ENCODE measurements at regions not wholly inside any gene's neighbourhood (a gene's known extent, or its start where the extent isn't known, plus 50 kb on each side); places are given as distances from the start of the nearest gene placed in this dataset.

DNA sequence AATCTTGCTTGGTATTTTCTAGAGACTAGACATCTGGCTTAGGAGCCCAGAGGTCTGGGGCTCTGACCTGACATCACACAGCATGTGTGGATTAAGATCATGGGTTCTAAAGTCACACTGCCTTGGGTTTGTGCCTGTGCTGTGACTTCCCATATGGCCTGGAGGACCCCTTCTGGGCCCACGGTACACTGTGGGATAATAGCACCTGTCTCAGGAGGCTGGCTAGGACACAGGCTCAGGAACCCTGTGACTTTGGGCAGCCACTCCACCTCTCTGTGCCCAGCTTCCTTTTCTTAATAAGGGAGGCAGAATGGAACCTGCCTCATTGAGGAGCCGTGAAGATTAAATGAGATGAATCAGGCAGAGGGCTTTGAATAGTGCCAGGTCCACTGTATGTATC lies 99.2 kb upstream of the B3GAT1 start:
- POLR2A ChIA-PET: no interaction called here
- Histone ChIP-seq H3K36me3 (ENCODE audit: control insufficient read depth in 1 of 2, insufficient read depth in 2 of 2, low read length in 2 of 2) (no peaks in the 10 kb centered on the region), H3K9me3 (ENCODE audit: control insufficient read depth in 1 of 2, insufficient read depth in 1 of 2, low read depth in 1 of 2, low read length in 2 of 2) (no peaks in the 10 kb centered on the region), H3K4me1 (ENCODE audit: control insufficient read depth in 1 of 2, insufficient read depth in 2 of 2, low read length in 2 of 2) (no peaks in the 10 kb centered on the region), H3K4me2 (ENCODE audit: low read length) (no peak overlapping the region), H3K9ac (ENCODE audit: low read length) (no peak overlapping the region), H3K27ac (ENCODE audit: low read depth, low read length) (no peak overlapping the region), H3K9me2 (ENCODE audit: insufficient read depth) (no peaks in the 10 kb centered on the region), H3K79me2 (ENCODE audit: insufficient read depth, low read length) (no peaks in the 10 kb centered on the region), H4K20me1 (ENCODE audit: insufficient read depth) (no peaks in the 10 kb centered on the region), H3K4me3 (replicated peaks in 1 of 2; ENCODE audit: low read depth in 1 of 2, low read length in 2 of 2) (no peak overlapping the region), H2AFZ (ENCODE audit: low read depth, low read length, poor library complexity, severe bottlenecking) (no peak overlapping the region), H3K27me3 (ENCODE audit: insufficient read depth, low read length) (peaks cover 24% of the 10 kb centered on the region)
- RAD21 ChIA-PET (ENCODE audit: low non-redundant PET in 1 of 2, low total read pairs in 2 of 2, uncharacterized antibody in 2 of 2, unreplicated experiment in 2 of 2): no interaction called here
- intact Hi-C loops (cut with micrococcal nuclease): no loop called here
- no peak for ATAC-seq
- BruUV-seq (replicated peaks): no TSS peak
- no peak for DNase-seq (ENCODE audit: low read depth, low spot score)
- TF ChIP-seq YY1 (IDR thresholded peaks at IDR 0.05; ENCODE audit: extremely low read depth, insufficient replicate concordance, low read depth, low read length) (no peak), ZNF274 (IDR thresholded peaks at IDR 0.05; ENCODE audit: low read depth, low read length) (no peak), ELF1 (IDR thresholded peaks at IDR 0.05; ENCODE audit: borderline replicate concordance, low read depth) (no peak), POLR2A (IDR thresholded peaks at IDR 0.05; ENCODE audit: borderline replicate concordance, extremely low read depth, insufficient read depth, insufficient read length) (no peak), ZFX (IDR thresholded peaks at IDR 0.05) (no peak), CBX3 (IDR thresholded peaks at IDR 0.05; ENCODE audit: low read depth) (no peak)
- TF ChIP-seq, protein P1, sequence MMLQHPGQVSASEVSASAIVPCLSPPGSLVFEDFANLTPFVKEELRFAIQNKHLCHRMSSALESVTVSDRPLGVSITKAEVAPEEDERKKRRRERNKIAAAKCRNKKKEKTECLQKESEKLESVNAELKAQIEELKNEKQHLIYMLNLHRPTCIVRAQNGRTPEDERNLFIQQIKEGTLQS (IDR thresholded peaks at IDR 0.05): no peak
- TF ChIP-seq, protein P2, sequence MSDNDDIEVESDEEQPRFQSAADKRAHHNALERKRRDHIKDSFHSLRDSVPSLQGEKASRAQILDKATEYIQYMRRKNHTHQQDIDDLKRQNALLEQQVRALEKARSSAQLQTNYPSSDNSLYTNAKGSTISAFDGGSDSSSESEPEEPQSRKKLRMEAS (IDR thresholded peaks at IDR 0.05): no peak
- TF ChIP-seq, protein P3, sequence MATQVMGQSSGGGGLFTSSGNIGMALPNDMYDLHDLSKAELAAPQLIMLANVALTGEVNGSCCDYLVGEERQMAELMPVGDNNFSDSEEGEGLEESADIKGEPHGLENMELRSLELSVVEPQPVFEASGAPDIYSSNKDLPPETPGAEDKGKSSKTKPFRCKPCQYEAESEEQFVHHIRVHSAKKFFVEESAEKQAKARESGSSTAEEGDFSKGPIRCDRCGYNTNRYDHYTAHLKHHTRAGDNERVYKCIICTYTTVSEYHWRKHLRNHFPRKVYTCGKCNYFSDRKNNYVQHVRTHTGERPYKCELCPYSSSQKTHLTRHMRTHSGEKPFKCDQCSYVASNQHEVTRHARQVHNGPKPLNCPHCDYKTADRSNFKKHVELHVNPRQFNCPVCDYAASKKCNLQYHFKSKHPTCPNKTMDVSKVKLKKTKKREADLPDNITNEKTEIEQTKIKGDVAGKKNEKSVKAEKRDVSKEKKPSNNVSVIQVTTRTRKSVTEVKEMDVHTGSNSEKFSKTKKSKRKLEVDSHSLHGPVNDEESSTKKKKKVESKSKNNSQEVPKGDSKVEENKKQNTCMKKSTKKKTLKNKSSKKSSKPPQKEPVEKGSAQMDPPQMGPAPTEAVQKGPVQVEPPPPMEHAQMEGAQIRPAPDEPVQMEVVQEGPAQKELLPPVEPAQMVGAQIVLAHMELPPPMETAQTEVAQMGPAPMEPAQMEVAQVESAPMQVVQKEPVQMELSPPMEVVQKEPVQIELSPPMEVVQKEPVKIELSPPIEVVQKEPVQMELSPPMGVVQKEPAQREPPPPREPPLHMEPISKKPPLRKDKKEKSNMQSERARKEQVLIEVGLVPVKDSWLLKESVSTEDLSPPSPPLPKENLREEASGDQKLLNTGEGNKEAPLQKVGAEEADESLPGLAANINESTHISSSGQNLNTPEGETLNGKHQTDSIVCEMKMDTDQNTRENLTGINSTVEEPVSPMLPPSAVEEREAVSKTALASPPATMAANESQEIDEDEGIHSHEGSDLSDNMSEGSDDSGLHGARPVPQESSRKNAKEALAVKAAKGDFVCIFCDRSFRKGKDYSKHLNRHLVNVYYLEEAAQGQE (IDR thresholded peaks at IDR 0.05; ENCODE audit: low read depth): no peak
- CTCF ChIA-PET: no interaction called here

Measured in HCT116 (cell line).